Glutamatergic neuron (in vitro differentiated cells): ENCODE measurements at regions not wholly inside any gene's neighbourhood (a gene's known extent, or its start where the extent isn't known, plus 50 kb on each side); places are given as distances from the start of the nearest gene placed in this dataset.
A peak's percentile ranks its signal among the peaks of the same experiment; 100 is the strongest.
"Not testable (repeated sequence)": the region's sequence is repeated elsewhere in the genome, so short reads cannot be mapped to it uniquely, and the experiment has no call there.

Source experiments
- DNase-seq: peaks from one replicate; pipeline ENCODE4 v3.0.0; 2022
- H3K27ac Mint-ChIP-seq: one replicate; pipeline ENCODE4 v1.8.0; 2020; ENCODE audit warnings: mild to moderate bottlenecking, mixed read lengths, inconsistent platforms; ENCODE audit not compliant: unreplicated experiment
- H3K27me3 Mint-ChIP-seq: one replicate; pipeline ENCODE4 v1.8.0; 2020; ENCODE audit warnings: mild to moderate bottlenecking, moderate library complexity, mixed read lengths, inconsistent platforms; ENCODE audit not compliant: unreplicated experiment
- H3K36me3 Mint-ChIP-seq: one replicate; pipeline ENCODE4 v1.8.0; 2020; ENCODE audit warnings: mild to moderate bottlenecking, mixed read lengths, inconsistent platforms; ENCODE audit not compliant: unreplicated experiment
- H3K4me1 Mint-ChIP-seq: one replicate; pipeline ENCODE4 v1.8.0; 2020; ENCODE audit warnings: mild to moderate bottlenecking, low read depth, mixed read lengths, inconsistent platforms; ENCODE audit not compliant: unreplicated experiment
- H3K4me3 Mint-ChIP-seq: one replicate; pipeline ENCODE4 v1.8.0; 2020; ENCODE audit warnings: mild to moderate bottlenecking, mixed read lengths, inconsistent platforms; ENCODE audit not compliant: unreplicated experiment
- H3K9me3 Mint-ChIP-seq: one replicate; pipeline ENCODE4 v1.8.0; 2020; ENCODE audit warnings: mild to moderate bottlenecking, moderate library complexity, mixed read lengths, inconsistent platforms; ENCODE audit not compliant: unreplicated experiment
- CTCF ChIP-seq: fragments of 200-600 bp; sonication (generic); IDR thresholded peaks from one replicate; pipeline ENCODE4 v1.5.0; 2021; ENCODE audit not compliant: partially characterized antibody, unreplicated experiment

- no peak for TF ChIP-seq CTCF
- no peak overlapping the region for H3K27ac Mint-ChIP-seq
- no peaks in the 10 kb centered on the region for H3K36me3 Mint-ChIP-seq
- no peaks in the 10 kb centered on the region for H3K9me3 Mint-ChIP-seq
- H3K4me3 Mint-ChIP-seq = no peak overlapping the region
- no peaks in the 10 kb centered on the region for H3K27me3 Mint-ChIP-seq
- no peak for DNase-seq
- H3K4me1 Mint-ChIP-seq = no peaks in the 10 kb centered on the region
Measured at GRCh38 chrX:147498796-147499195, 412.9 kb upstream of the FMR1 start.

DNA sequence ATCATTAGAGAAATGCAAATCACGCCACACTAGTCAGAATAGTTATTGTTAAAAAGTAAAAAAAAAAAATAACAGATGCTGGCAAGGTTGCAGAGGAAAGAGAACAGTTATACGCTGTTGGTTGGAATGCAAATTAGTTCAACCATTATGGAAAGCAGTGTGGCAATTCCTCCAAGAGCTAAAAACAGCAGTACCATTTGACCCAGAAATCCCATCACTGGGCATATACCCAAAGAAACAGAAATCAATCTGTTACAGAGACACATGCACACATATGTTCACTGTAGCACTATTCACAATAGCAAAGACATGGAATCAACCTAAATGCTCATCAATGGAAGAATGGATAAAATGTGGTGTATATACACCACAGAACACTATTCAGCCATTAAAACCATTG is 388.7 kb upstream of the FMR1 start:
- no peak for TF ChIP-seq CTCF
- DNase-seq = no peak
- Mint-ChIP-seq H3K4me1 (no peaks in the 10 kb centered on the region), H3K27me3 (no peaks in the 10 kb centered on the region), H3K36me3 (no peaks in the 10 kb centered on the region), H3K27ac (no peak overlapping the region), H3K9me3 (peaks cover 2% of the 10 kb centered on the region), H3K4me3 (no peak overlapping the region)

DNA sequence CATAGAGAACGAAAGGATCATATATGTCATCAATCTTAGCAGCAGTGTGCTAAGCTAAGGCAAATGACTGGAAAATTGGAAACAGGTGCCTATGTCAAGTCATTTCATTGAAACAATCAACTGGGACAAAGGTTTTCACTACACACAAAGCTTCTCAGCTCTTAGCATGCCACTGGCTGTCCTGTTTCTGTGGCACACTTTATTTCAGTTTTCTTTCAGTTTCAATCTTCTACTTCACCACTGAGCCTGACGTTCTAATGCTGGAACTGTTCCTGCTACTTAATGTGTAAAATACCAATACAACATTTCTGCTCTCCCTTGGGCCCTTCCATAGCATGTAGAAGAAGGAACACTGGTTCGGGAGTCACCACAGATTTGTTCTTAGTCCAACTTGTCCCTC is 378.3 kb upstream of the FMR1 start:
- H3K36me3 Mint-ChIP-seq = no peaks in the 10 kb centered on the region
- TF ChIP-seq CTCF = no peak
- no peak for DNase-seq
- peaks cover 1% of the 10 kb centered on the region for H3K9me3 Mint-ChIP-seq
- no peak overlapping the region for H3K4me3 Mint-ChIP-seq
- H3K4me1 Mint-ChIP-seq = no peaks in the 10 kb centered on the region
- H3K27ac Mint-ChIP-seq = no peak overlapping the region
- H3K27me3 Mint-ChIP-seq = no peaks in the 10 kb centered on the region

DNA sequence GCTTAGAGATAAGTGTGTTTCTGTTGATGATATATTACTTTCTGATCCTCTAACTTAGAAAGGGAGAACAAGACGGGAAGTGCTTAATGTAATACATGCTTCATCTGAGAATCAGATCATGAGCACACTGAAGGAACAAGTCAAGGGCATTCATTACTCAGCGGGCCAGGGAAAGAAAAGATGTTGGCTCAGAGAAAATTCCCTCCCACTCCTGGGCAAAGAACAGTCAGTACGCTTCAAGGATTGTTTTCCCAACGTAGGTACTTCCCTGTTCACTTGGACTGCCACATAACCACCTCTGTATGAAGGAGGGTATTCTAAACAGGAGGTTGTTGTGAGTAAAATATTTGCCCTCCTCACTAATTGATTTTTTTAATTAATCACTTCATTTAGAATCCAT is 374.5 kb upstream of the FMR1 start:
- H3K9me3 Mint-ChIP-seq = peaks cover 1% of the 10 kb centered on the region
- no peak for TF ChIP-seq CTCF
- H3K27ac Mint-ChIP-seq = no peak overlapping the region

GRCh38 chrX:147548023-147548422 is 363.7 kb upstream of the FMR1 start:
- not testable (repeated sequence) for H3K4me1 Mint-ChIP-seq, H3K27ac Mint-ChIP-seq, H3K9me3 Mint-ChIP-seq, DNase-seq, H3K27me3 Mint-ChIP-seq, H3K4me3 Mint-ChIP-seq, H3K36me3 Mint-ChIP-seq

More for the DNA sequence above, 374.5 kb upstream of the FMR1 start:
- no peak for DNase-seq
- no peaks in the 10 kb centered on the region for H3K27me3 Mint-ChIP-seq
- no peaks in the 10 kb centered on the region for H3K36me3 Mint-ChIP-seq
- H3K4me1 Mint-ChIP-seq = no peaks in the 10 kb centered on the region
- H3K4me3 Mint-ChIP-seq = no peak overlapping the region

DNA sequence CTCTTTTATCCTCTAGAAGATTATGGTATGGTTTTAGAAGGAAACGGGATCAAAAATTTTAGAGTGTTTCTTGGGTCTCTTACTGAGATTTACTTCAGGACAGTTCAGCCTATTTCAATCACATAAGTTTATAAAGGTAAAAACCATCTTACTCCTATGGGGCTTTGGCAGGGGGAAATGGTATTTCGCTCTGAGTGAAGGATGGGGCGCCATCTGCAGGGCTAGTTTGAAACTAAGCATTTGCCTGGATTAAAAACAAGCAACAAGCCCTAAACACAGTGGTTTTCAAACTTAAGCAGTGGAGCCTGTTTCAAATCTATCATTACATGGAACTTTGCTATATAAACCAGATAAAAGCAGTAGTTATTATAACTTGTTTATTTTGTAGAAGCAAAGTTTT is 361.5 kb upstream of the FMR1 start:
- peak; percentile 53 for DNase-seq
- Mint-ChIP-seq H3K36me3 (no peaks in the 10 kb centered on the region), H3K27ac (no peak overlapping the region), H3K27me3 (no peaks in the 10 kb centered on the region), H3K9me3 (no peaks in the 10 kb centered on the region), H3K4me3 (no peak overlapping the region), H3K4me1 (no peaks in the 10 kb centered on the region)
- TF ChIP-seq CTCF = peak; percentile 61
